ENCODE measurements at regions not wholly inside any gene's neighbourhood (a gene's known extent, or its start where the extent isn't known, plus 50 kb on each side); places are given as distances from the start of the nearest gene placed in this dataset.

DNA sequence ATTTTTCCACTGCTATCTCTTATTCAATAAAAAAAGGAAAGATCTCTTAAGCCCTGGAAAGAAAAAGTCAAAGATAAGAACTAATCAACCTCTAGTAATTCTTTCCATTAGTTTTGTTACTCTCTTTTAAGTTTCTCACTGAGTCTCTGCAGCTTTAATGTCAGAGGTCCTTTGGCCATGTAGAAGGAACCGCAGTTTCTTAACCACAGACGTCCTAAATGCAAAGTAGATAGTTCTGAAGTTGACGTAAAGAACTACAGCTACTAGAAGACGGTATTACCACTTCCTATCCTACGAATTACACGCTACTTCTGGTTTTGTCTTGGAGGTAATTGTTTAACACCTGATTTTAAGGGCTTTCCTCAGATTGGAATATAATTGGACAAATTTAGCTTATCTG lies 325.9 kb downstream of the ANKRD50 start:
- TF ChIP-seq, protein P1, sequence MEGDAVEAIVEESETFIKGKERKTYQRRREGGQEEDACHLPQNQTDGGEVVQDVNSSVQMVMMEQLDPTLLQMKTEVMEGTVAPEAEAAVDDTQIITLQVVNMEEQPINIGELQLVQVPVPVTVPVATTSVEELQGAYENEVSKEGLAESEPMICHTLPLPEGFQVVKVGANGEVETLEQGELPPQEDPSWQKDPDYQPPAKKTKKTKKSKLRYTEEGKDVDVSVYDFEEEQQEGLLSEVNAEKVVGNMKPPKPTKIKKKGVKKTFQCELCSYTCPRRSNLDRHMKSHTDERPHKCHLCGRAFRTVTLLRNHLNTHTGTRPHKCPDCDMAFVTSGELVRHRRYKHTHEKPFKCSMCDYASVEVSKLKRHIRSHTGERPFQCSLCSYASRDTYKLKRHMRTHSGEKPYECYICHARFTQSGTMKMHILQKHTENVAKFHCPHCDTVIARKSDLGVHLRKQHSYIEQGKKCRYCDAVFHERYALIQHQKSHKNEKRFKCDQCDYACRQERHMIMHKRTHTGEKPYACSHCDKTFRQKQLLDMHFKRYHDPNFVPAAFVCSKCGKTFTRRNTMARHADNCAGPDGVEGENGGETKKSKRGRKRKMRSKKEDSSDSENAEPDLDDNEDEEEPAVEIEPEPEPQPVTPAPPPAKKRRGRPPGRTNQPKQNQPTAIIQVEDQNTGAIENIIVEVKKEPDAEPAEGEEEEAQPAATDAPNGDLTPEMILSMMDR (conservative IDR thresholded peaks at IDR 0.05): no peak
- TF ChIP-seq ZFX (IDR thresholded peaks at IDR 0.05): no peak
